Left kidney (tissue), 1 donor: ENCODE measurements at regions not wholly inside any gene's neighbourhood (a gene's known extent, or its start where the extent isn't known, plus 50 kb on each side); places are given as distances from the start of the nearest gene placed in this dataset.
"Not testable (repeated sequence)": the region's sequence is repeated elsewhere in the genome, so short reads cannot be mapped to it uniquely, and the experiment has no call there.

Experiments
- DNase-seq: peaks from one replicate; pipeline ENCODE4 v3.0.0-alpha.2; 2013

GRCh38 chr6:116982401-116982800 is 105.4 kb downstream of the RFX6 start:
- no peak for DNase-seq

- no peak for DNase-seq
These were observed 106.3 kb downstream of the RFX6 start for GRCh38 chr6:116983375-116983774.

DNA sequence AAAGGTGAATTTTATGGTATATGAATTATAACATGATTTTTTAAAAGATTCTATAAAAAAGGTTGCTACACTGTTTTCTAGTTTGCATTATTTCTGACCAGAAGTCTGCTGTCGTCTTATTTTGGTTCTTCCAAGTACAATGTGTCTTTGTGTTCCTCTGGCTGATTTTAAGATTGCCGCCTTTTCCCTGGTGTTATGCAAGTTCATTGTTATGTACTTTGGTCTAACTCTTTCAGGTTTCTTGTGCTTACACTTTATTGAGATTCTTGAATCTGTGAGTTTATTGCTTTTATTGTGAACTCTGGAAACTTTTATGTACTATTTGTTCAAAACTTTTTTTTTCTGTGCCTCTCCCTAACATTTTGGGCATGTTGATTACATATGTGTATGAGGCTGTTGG is 109.8 kb downstream of the RFX6 start:
- DNase-seq, result no peak

- no peak for DNase-seq
These were observed 113.6 kb downstream of the RFX6 start for GRCh38 chr6:116990679-116991078.

GRCh38 chr6:116992546-116992945 is 115.5 kb downstream of the RFX6 start:
- no peak for DNase-seq

DNA sequence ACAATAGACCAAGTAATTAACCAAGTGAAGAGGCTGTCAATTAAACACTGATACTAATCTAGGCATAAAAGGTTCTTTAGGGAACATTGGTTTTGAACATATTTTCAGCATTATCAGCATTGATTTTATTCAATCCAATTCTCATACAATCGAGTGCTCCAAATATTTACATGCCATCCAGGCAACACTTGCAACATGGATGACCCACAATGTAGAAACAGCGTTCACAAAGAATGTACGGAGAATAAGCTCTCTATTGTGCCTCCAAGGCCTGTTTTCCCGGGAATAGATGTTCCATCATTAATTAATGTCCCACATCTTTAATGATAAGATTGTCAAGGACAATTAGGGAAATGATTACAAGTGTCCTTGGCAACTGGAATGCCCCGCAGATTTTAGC is 117.4 kb downstream of the RFX6 start:
- DNase-seq, result no peak

DNA sequence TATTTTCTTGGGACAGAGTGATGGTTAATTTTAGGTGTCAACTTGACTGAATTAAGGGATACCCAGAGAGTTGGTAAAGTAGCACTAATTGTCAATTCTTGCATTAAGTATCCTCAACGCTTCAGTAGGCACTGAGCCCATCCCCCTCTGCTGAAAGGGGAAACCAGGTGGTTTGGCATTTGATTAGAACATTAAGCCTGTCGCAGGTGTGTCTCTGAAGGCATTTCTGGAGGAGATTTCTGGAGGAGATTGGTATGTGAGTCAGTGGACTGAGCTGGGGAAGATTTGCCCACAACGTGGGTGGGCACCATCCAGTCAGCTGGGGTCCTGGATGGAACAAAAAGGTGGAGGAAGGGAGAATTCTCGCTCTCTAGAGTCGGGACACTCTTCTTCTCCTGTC is 119.8 kb downstream of the RFX6 start:
- no peak for DNase-seq

DNA sequence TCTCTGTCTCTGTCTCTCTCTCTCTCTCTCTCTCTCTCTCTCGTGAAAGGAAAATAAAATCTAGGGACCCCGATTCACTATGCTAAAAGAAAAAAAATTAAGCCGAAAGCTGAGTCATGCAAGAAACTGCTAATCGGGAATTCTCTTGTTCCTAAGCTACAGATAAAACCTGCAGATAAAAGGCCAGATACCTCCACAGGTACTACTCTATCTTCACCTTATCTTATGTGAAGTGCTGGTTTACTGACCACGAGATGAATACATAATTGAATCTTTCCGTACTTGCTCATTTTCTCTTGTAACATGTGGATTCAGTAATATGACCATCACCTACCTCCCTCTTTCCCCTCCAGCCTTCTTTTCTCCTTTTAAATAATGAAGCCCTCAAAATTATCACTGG is 120.5 kb downstream of the RFX6 start:
- DNase-seq, result no peak

- no peak for DNase-seq
These were observed 130.6 kb downstream of the RFX6 start for GRCh38 chr6:117007659-117008058.

DNA sequence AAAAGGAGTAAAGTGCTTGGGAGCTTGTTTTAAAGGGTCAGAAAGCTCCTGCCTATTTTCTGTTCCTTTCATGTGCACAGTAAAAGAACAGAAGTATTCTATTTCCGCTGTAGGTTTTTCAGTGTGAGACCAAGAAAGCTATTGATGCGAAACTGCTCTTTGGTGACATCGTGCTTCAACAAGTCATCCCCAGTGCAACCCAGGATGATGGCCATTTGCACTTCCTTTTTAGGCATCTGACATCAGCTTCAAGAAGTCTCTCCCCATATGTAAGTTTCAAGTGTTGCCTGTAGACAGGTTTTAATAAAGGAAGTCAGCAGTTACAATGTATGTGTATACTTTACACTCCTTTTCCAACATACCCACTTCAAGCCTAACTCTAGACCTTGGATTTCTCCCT is 131.6 kb downstream of the RFX6 start:
- DNase-seq, result no peak

DNA sequence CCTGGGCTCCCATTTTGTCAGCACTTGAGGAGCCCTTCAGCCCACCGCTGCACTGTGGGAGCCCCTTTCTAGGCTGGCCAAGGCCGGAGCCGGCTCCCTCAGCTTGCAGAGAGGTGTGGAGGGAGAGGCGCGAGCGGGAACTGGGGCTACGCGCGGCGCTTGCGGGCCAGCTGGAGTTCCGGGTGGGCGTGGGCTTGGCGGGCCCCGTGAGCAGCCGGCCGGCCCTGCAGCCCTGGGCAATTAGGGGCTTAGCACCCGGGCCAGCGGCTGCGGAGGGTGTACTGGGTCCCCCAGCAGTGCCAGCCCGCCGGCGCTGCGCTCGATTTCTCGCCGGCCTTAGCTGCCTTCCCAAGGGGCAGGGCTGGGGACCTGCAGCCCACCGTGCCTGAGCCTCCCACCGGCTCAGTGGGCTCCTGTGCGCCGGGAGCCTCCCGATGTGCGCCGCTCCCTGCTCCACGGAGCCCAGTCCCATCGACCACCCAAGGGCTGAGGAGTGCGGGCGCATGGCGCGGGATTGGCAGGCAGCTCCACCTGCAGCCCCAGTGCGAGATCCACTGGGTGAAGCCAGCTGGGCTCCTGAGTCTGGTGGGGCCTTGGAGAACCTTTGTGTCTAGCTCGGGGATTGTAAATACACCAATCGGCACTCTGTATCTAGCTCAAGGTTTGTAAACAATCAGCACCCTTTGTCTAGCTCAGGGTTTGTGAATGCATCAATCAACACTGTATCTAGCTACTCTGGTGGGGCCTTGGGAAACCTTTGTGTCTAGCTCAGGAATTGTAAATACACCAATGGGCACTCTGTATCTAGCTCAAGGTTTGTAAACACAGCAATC is 137.8 kb downstream of the RFX6 start:
- DNase-seq, result not testable (repeated sequence)

GRCh38 chr6:117015474-117015804 is 138.4 kb downstream of the RFX6 start:
- DNase-seq, result not testable (repeated sequence)

GRCh38 chr6:117018771-117019170 is 141.7 kb downstream of the RFX6 start:
- DNase-seq, result no peak

DNA sequence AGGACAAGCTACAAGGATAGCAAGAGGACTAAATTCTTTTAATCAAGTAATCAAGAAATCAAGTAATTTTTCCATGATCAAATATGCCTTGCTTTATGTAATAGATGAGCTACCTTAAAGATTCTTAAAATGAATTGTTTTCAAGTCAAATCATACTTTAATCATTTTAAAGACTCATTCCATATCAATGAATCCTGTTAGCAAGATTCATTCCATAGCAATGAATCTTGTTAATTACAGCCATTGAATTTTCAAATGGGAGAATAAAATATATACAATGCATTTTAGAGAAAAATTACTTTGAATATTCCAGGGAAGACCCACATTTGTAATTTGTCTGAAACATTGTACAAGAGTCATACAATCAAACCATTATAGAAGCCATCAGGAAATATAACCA is 145.7 kb downstream of the RFX6 start:
- no peak for DNase-seq

GRCh38 chr6:117025310-117025709 is 148.3 kb downstream of the RFX6 start:
- DNase-seq, result no peak

GRCh38 chr6:117028256-117028655 is 151.2 kb downstream of the RFX6 start:
- no peak for DNase-seq

- no peak for DNase-seq
These were observed 157.5 kb downstream of the RFX6 start for GRCh38 chr6:117034547-117034946.

DNA sequence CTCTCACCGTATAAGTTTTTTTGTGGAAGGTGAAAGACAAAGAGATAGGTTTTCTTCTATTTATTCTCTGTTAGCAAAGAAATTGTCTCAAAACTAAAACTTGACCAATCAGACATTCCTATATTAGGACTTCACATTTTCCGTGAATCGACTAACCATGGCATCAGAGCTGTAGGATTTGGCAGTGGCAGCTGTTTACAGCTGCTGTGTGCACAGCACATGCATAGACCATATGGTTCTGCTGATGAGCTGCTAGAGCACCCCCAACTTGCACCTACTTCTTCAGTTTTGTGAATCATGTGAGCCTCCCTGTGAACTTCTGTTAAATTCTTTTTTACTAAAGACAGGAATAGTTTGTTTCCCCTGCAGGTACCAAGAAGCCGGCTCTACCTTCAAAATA is 157.9 kb downstream of the RFX6 start:
- DNase-seq, result no peak

- DNase-seq, result no peak
These were observed 173.3 kb downstream of the RFX6 start for GRCh38 chr6:117050301-117050700.

DNA sequence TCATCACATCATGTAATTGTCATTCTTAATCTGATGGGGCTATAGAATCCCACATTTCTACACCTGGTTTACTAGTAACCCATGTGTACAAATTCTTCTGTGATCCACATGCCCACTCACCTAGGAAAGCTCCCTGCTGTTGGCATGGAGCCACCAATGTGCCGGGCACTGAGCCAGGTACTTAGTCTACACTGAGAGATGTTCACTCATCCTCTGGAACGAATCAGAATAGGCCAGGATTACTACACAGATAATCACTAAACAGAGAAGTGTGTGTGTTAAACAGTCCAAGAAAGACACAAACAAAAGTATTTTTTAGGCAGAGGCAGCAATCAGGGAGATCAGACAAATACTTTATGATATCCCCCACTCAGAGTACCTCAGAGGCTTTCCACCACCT is 193.2 kb upstream of the VGLL2 start:
- DNase-seq, result no peak

GRCh38 chr6:117072781-117073180 is 192.6 kb upstream of the VGLL2 start:
- no peak for DNase-seq

DNA sequence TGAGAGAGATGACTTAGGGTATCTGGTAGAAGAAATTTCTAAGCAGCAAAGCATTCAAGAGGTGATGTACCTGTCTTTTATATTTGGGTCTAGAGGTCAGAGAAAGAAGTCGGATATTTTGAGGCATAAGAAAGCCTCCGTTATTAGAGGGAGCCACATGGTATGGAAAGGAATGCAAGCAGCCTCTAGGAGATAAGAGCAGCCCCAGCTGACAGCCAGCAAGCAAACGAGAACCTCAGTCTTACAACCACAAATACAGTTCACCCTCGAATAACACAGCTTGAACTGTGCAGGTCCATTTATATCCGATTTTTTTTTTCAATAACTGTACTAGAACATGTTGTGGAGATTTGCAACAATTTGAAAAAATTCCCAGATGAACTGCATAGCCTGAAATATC is 190.7 kb upstream of the VGLL2 start:
- no peak for DNase-seq

DNA sequence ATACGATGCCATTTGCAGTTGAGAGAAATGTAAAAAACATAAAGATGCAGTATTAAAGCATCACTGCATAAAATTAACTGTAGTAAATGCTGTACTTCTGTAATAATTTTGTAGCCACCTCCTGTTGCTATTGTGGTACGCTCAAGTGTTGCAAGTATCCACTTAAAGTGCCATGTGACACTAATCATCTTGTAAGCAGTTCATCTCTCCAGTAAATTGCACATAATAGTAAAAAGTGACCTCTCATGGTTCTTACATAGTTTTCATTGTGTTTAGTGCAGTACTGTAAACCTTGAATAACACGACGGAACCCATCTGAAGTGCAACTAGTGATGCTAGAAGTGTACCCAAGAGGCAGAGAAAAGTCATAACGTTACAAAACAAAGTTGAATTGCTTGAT is 190.1 kb upstream of the VGLL2 start:
- DNase-seq, result no peak

- DNase-seq, result no peak
These were observed 189.3 kb upstream of the VGLL2 start for GRCh38 chr6:117076076-117076475.

- DNase-seq, result no peak
These were observed 188.1 kb upstream of the VGLL2 start for GRCh38 chr6:117077300-117077699.
